Ascending aorta (tissue), 2 donors: ENCODE measurements at regions not wholly inside any gene's neighbourhood (a gene's known extent, or its start where the extent isn't known, plus 50 kb on each side); places are given as distances from the start of the nearest gene placed in this dataset.

Source experiments
- DNase-seq, 2 donors: peaks; one replicate each; pipeline ENCODE4 v3.0.0-alpha.2; 2019; ENCODE audit warnings: low spot score in 2 of 2
- H3K27ac ChIP-seq, 2 donors: fragments of 200-600 bp; sonication (generic); one replicate each; pipeline ENCODE4 v1.5.1; 2016 to 2017; ENCODE audit warnings: mild to moderate bottlenecking in 1 of 2
- H3K27me3 ChIP-seq: fragments of 200-600 bp; sonication (generic); one replicate; pipeline ENCODE4 v1.5.1; 2017
- H3K36me3 ChIP-seq, 2 donors: fragments of 200-600 bp; sonication (generic); one replicate each; pipeline ENCODE4 v1.5.1; 2016
- H3K4me1 ChIP-seq, 2 donors: fragments of 200-600 bp; sonication (generic); one replicate each; pipeline ENCODE4 v1.5.1; 2016 to 2017; ENCODE audit warnings: mild to moderate bottlenecking in 1 of 2
- H3K4me3 ChIP-seq, 2 donors: fragments of 200-600 bp; sonication (generic); one replicate each; pipeline ENCODE4 v1.5.1; 2016 to 2017; ENCODE audit warnings: mild to moderate bottlenecking in 1 of 2
- H3K9me3 ChIP-seq, 2 donors: fragments of 200-600 bp; sonication (generic); one replicate each; pipeline ENCODE4 v1.5.1; 2016
- CTCF ChIP-seq, 3 experiments: fragments of 200-600 bp in 2 of 3; fragments of 450-650 bp in 1 of 3; sonication (generic) in 2 of 3; IDR thresholded peaks; one replicate each; pipeline ENCODE4 v1.5.1; 2016 to 2019; ENCODE audit warnings: antibody characterized with exemption in 3 of 3, mild to moderate bottlenecking in 1 of 3, moderate library complexity in 1 of 3
- intact Hi-C: fragments of 100-400 bp; cut with DNase I; formaldehyde crosslinking; loops from one replicate; pipeline ENCODE4 v1.15.1; 2023

- TF ChIP-seq CTCF (IDR thresholded peaks at IDR 0.05), result no peak
- no peaks in the 10 kb centered on the region for H3K4me1 ChIP-seq
- H3K9me3 ChIP-seq, result no peaks in the 10 kb centered on the region
- H3K27me3 ChIP-seq, result no peaks in the 10 kb centered on the region
- intact Hi-C loops, result no loop called here
- no peak overlapping the region for H3K4me3 ChIP-seq
- no peak overlapping the region for H3K27ac ChIP-seq
- H3K36me3 ChIP-seq, result no peaks in the 10 kb centered on the region
- no peak for DNase-seq
These were observed 1841.5 kb downstream of the LRRC4C start for GRCh38 chr11:39617971-39618370.

- no peak for DNase-seq
- Histone ChIP-seq H3K27ac (no peak overlapping the region), H3K36me3 (no peaks in the 10 kb centered on the region), H3K27me3 (no peaks in the 10 kb centered on the region), H3K4me1 (no peaks in the 10 kb centered on the region), H3K4me3 (no peak overlapping the region), H3K9me3 (no peaks in the 10 kb centered on the region)
- intact Hi-C loops, result no loop called here
- TF ChIP-seq CTCF (IDR thresholded peaks at IDR 0.05), result no peak
These were observed 1870.1 kb downstream of the LRRC4C start for GRCh38 chr11:39589391-39589790.

GRCh38 chr11:39586036-39586435, 1873.4 kb downstream of the LRRC4C start:
- Histone ChIP-seq H3K36me3 (no peaks in the 10 kb centered on the region), H3K9me3 (no peaks in the 10 kb centered on the region), H3K4me3 (no peak overlapping the region), H3K27me3 (no peaks in the 10 kb centered on the region), H3K27ac (no peak overlapping the region), H3K4me1 (no peaks in the 10 kb centered on the region)
- intact Hi-C loops, result no loop called here
- TF ChIP-seq CTCF (IDR thresholded peaks at IDR 0.05), result no peak
- no peak for DNase-seq

- TF ChIP-seq CTCF (IDR thresholded peaks at IDR 0.05), result no peak
- no peak overlapping the region for H3K27ac ChIP-seq
- no peaks in the 10 kb centered on the region for H3K27me3 ChIP-seq
- H3K4me1 ChIP-seq, result no peaks in the 10 kb centered on the region
- H3K4me3 ChIP-seq, result no peak overlapping the region
- no peaks in the 10 kb centered on the region for H3K36me3 ChIP-seq
- no peak for DNase-seq
- intact Hi-C loops, result no loop called here
- no peaks in the 10 kb centered on the region for H3K9me3 ChIP-seq
These were observed 1888.4 kb downstream of the LRRC4C start for GRCh38 chr11:39571081-39571480.

GRCh38 chr11:39570526-39570925, 1888.9 kb downstream of the LRRC4C start:
- H3K4me3 ChIP-seq, result no peak overlapping the region
- DNase-seq, result no peak
- H3K4me1 ChIP-seq, result no peaks in the 10 kb centered on the region
- no peaks in the 10 kb centered on the region for H3K9me3 ChIP-seq
- no peaks in the 10 kb centered on the region for H3K27me3 ChIP-seq
- intact Hi-C loops, result no loop called here
- no peak overlapping the region for H3K27ac ChIP-seq
- H3K36me3 ChIP-seq, result no peaks in the 10 kb centered on the region
- TF ChIP-seq CTCF (IDR thresholded peaks at IDR 0.05), result no peak

GRCh38 chr11:39569789-39570188, 1889.7 kb downstream of the LRRC4C start:
- H3K27ac ChIP-seq, result no peak overlapping the region
- H3K9me3 ChIP-seq, result no peaks in the 10 kb centered on the region
- H3K4me1 ChIP-seq, result no peaks in the 10 kb centered on the region
- no peak for TF ChIP-seq CTCF (IDR thresholded peaks at IDR 0.05)
- H3K36me3 ChIP-seq, result no peaks in the 10 kb centered on the region
- no peak overlapping the region for H3K4me3 ChIP-seq
- no peak for DNase-seq
- intact Hi-C loops, result no loop called here
- H3K27me3 ChIP-seq, result no peaks in the 10 kb centered on the region
